ENCODE measurements at regions not wholly inside any gene's neighbourhood (a gene's known extent, or its start where the extent isn't known, plus 50 kb on each side); places are given as distances from the start of the nearest gene placed in this dataset.

DNA sequence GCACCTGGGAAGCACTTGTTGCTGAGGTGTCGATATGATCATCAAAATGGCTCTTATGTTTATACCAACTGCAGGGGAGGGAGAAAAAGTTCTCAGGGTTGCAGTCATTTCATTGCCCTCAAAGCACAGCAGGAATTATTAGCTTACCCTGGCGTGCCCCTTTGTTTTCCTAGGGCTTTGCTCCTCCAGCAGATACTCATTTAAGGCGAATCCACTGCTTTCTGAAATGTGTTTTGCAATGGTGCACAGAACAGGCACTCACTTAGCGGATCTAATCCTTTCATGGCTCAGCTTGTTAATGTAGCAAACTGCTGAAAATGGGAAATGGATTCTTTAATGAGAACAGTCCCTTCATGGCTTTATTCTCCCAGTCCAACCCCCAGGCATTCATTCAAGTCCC is 76.7 kb downstream of the NKX2-1 start:
- TF ChIP-seq EP300 (IDR thresholded peaks at IDR 0.05) = no peak
- TF ChIP-seq POLR2AphosphoS5 (IDR thresholded peaks at IDR 0.05) = no peak
- TF ChIP-seq, protein P1, sequence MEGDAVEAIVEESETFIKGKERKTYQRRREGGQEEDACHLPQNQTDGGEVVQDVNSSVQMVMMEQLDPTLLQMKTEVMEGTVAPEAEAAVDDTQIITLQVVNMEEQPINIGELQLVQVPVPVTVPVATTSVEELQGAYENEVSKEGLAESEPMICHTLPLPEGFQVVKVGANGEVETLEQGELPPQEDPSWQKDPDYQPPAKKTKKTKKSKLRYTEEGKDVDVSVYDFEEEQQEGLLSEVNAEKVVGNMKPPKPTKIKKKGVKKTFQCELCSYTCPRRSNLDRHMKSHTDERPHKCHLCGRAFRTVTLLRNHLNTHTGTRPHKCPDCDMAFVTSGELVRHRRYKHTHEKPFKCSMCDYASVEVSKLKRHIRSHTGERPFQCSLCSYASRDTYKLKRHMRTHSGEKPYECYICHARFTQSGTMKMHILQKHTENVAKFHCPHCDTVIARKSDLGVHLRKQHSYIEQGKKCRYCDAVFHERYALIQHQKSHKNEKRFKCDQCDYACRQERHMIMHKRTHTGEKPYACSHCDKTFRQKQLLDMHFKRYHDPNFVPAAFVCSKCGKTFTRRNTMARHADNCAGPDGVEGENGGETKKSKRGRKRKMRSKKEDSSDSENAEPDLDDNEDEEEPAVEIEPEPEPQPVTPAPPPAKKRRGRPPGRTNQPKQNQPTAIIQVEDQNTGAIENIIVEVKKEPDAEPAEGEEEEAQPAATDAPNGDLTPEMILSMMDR (IDR thresholded peaks at IDR 0.05) = no peak
- no peak for TF ChIP-seq POLR2A (IDR thresholded peaks at IDR 0.05)
